WERI-Rb-1 (cell line): ENCODE measurements at regions not wholly inside any gene's neighbourhood (a gene's known extent, or its start where the extent isn't known, plus 50 kb on each side); places are given as distances from the start of the nearest gene placed in this dataset.

Source experiments
- DNase-seq: peaks from one replicate; pipeline ENCODE4 v3.0.0-alpha.2; 2020
- H3K27ac ChIP-seq: fragments of 250-450 bp; sonication (Bioruptor Pico); 2 replicates; pipeline ENCODE4 v1.5.1; 2020; ENCODE audit warnings: mild to moderate bottlenecking, moderate library complexity
- H3K27me3 ChIP-seq: fragments of 250-450 bp; sonication (Bioruptor Pico); 2 replicates; pipeline ENCODE4 v1.5.1; 2021; ENCODE audit warnings: mild to moderate bottlenecking, low read depth, moderate library complexity; ENCODE audit not compliant: insufficient read depth, severe bottlenecking
- H3K36me3 ChIP-seq: fragments of 250-450 bp; sonication (Bioruptor Pico); 2 replicates; pipeline ENCODE4 v1.5.1; 2020; ENCODE audit warnings: mild to moderate bottlenecking, moderate library complexity
- H3K4me3 ChIP-seq: 2 replicates; pipeline ENCODE4 v1.5.1; 2011; ENCODE audit warnings: low read depth, mild to moderate bottlenecking, control low read depth, low read length
- H3K9me3 ChIP-seq: fragments of 250-450 bp; sonication (Bioruptor Pico); 2 replicates; pipeline ENCODE4 v1.5.1; 2021; ENCODE audit warnings: mild to moderate bottlenecking, moderate library complexity; ENCODE audit not compliant: severe bottlenecking
- CTCF ChIP-seq: IDR thresholded peaks from 2 replicates; pipeline ENCODE4 v1.5.1; 2011; ENCODE audit warnings: low read depth, mild to moderate bottlenecking, control low read depth, inconsistent platforms, low read length

GRCh38 chr2:117058366-117058765, 756.1 kb upstream of the DDX18 start:
- no peak overlapping the region for H3K27ac ChIP-seq
- no peaks in the 10 kb centered on the region for H3K9me3 ChIP-seq
- H3K4me3 ChIP-seq = no peak overlapping the region
- DNase-seq = no peak
- TF ChIP-seq CTCF = no peak
- H3K36me3 ChIP-seq = no peaks in the 10 kb centered on the region
- peaks cover 30% of the 10 kb centered on the region for H3K27me3 ChIP-seq

DNA sequence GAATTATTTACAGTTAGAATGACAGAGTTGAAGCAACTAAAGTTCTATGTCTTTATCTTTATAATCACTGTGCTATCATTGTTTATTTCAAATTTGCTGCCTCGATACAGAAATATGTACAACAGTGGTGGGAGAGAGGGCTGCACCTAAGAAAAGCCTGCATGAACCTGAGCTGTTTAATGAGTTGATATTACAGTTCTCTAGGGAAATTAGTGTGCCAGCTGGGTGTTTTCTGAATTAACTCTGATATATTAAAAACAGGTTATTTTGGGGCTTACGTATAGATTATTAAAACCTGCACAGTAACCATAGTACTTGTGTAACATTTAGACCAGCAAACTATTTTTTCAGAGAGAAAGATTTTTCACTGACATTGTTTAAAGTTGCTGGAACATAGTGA, 750.5 kb upstream of the DDX18 start:
- no peak for TF ChIP-seq CTCF
- H3K36me3 ChIP-seq = no peaks in the 10 kb centered on the region
- DNase-seq = no peak
- H3K9me3 ChIP-seq = no peaks in the 10 kb centered on the region
- no peak overlapping the region for H3K4me3 ChIP-seq
- peaks cover 51% of the 10 kb centered on the region for H3K27me3 ChIP-seq
- no peak overlapping the region for H3K27ac ChIP-seq

DNA sequence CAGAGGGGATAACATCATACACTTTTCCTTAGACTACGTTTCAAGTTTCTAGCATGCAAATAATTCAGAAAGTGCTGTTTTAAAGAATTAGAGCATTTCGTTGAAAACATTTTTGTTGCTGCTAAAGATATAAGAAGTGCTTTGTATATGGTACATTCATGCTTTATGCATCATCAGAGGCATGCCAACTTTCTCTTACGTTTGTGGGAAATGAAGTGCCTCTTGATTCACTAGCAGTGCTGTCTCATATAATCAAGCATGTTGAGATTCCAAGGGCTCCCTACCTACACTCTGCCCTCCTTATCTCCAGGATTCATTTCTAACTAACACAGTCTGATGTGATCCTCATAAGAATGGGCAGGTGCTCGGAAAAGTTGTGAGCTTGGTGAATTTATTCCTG, 748.6 kb upstream of the DDX18 start:
- Histone ChIP-seq H3K27ac (no peak overlapping the region), H3K27me3 (peaks cover 49% of the 10 kb centered on the region), H3K4me3 (no peak overlapping the region), H3K36me3 (no peaks in the 10 kb centered on the region), H3K9me3 (peaks cover 4% of the 10 kb centered on the region)
- no peak for DNase-seq
- no peak for TF ChIP-seq CTCF

- no peak overlapping the region for H3K27ac ChIP-seq
- no peak for DNase-seq
- no peak for TF ChIP-seq CTCF
- no peaks in the 10 kb centered on the region for H3K36me3 ChIP-seq
- peaks cover 49% of the 10 kb centered on the region for H3K27me3 ChIP-seq
- peaks cover 8% of the 10 kb centered on the region for H3K9me3 ChIP-seq
- no peak overlapping the region for H3K4me3 ChIP-seq
Measured at GRCh38 chr2:117067900-117068299, 746.6 kb upstream of the DDX18 start.

GRCh38 chr2:117068371-117068770, 746.1 kb upstream of the DDX18 start:
- no peak for TF ChIP-seq CTCF
- DNase-seq = no peak
- peaks cover 49% of the 10 kb centered on the region for H3K27me3 ChIP-seq
- H3K36me3 ChIP-seq = no peaks in the 10 kb centered on the region
- peaks cover 8% of the 10 kb centered on the region for H3K9me3 ChIP-seq
- no peak overlapping the region for H3K27ac ChIP-seq
- H3K4me3 ChIP-seq = no peak overlapping the region

GRCh38 chr2:117071556-117072102, 742.9 kb upstream of the DDX18 start:
- H3K36me3 ChIP-seq = no peaks in the 10 kb centered on the region
- no peak overlapping the region for H3K4me3 ChIP-seq
- H3K27ac ChIP-seq = no peak overlapping the region
- no peak for TF ChIP-seq CTCF
- no peak for DNase-seq
- peaks cover 8% of the 10 kb centered on the region for H3K9me3 ChIP-seq
- H3K27me3 ChIP-seq = peaks cover 33% of the 10 kb centered on the region
